ENCODE measurements at regions not wholly inside any gene's neighbourhood (a gene's known extent, or its start where the extent isn't known, plus 50 kb on each side); places are given as distances from the start of the nearest gene placed in this dataset.

DNA sequence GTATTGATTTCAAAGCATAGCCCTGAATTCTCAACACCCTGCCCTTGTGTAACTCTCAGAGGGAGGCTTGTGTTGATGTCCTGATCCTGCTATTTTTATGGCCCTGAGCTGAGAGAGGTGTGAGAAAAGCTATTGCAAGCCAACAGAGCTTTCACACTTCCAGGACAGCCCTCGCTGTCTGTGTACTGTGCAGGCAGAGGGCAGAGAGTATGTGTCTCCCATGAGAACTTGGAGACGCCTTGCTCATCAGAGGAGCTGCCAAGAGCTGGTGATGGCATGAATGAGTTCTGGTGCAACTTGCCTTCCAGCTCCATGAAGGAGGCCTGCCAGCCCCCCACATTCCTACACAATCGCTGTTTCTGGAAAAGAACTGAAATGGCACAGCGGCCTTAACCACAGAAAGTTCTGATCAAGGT, 144.1 kb upstream of the AJAP1 start:
- no peak for DNase-seq

GRCh38 chr1:4511374-4511773, 143.0 kb upstream of the AJAP1 start:
- DNase-seq = no peak

DNA sequence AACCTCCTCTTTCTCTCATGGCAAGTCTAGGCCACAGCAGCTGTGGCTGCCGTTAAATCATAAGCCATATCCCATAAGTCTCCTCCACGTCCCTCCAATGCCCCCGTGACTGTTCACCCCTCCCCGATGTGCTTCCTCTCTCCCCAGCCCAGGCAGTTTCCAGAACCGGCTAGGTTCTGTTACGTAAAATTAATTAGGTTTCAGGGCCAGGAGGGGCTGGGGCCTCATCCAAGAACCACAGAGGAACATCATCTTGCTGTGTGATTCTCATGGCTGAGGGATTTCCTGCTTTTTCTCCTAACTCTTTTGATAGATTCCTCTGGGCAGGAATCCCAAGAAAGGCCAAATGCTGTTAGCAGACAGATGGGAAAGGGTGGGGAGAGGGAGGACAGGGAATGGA, 141.8 kb upstream of the AJAP1 start:
- DNase-seq = no peak

DNA sequence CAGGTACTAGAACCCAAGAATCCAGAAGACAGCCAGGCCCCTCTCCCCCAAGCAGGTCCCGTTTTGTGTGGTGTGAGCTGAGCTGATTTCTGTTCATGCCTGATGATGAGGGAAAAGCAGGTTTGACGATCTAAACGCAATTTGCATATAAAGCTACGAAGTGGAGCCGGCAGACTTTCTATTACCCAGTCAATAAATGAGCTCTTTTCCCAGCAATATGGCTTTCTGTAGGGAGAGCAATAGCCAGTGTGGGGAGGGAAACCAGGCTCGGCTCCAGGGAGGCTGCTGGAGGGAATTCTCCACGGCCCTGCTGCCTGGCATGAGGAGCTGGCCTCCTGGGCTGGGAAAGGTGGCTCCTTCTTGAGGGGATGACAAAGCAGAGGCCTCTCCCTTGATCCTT, 140.7 kb upstream of the AJAP1 start:
- no peak for DNase-seq

GRCh38 chr1:4515727-4516289, 138.6 kb upstream of the AJAP1 start:
- DNase-seq = no peak

DNA sequence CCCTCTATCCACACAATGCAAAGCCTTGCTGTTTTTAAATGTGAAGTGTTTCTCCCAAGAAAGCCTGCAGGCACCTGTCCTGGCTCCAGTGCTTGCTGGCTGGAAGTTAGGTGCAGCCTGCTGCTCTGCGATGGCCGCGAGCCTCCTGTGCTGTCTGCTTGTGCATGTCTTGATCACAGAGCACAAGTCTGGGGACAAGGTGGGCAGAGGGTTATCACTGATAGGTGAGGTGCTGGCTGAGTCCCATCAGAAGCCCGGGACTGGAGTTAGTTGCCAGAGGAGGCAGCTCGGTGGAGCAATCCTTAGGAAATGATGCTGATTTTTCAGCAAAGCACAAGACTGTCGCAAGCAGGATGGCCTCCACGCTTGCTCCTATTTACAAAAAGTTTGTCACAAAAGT, 137.8 kb upstream of the AJAP1 start:
- DNase-seq = no peak

GRCh38 chr1:4517186-4517954, 137.0 kb upstream of the AJAP1 start:
- no peak for DNase-seq

- DNase-seq = no peak
These were observed 135.8 kb upstream of the AJAP1 start for GRCh38 chr1:4518621-4519020.

DNA sequence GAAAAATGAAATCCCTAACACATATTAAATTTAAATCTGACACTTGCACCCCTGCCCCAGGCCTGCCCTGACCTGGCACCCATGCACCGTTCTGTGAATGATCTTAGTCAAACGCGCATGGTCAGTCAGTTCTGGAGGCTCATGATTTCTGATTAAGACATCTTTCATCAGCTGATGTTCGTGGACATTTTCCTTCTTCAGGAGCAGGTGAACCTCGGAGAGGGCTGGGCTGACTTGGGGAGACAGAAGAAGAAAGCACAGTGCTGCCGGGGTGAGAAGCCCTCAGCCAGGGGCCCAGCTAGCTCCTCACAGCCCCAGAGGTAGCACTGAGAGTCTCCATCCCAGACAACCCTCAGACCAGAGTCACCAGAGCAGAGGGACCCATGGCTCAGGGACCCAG, 134.5 kb upstream of the AJAP1 start:
- DNase-seq = no peak

DNA sequence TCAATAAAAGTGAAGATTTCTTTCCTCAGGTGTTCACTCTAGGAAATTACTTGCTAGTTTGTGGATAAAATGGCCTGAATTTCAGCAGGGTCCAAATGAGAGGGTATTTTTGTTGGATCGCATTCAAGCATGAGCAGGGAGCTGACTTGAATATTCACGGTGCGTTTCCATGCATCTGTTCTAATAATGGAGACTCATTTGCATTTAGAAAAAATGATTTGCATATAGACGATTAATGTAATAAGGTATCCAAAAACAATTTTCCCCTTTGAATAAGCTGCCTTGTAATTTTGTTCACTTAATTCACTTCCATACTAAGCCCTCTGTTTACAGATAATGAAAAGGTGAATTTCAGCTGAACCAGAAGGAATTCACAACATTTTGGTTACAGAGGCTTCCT, 130.9 kb upstream of the AJAP1 start:
- no peak for DNase-seq

DNA sequence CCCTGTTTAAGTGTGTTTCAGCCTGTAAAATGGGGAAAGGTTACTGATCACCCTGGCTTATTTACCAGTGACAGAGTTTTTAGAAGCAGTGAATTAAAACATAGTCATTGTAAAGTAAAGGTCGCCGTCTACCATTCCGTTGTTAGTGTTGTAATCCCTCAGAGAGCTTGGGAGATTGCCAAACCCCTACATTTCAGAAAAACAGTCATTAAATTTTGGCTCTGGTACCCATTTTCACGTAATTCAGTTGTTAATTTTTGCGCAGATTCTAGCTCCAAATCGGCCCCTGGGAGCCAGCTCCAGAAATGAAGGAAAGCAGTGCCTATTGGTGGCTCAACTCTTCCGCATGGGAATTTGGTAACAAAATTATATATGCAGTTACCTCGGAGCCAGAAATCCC, 127.7 kb upstream of the AJAP1 start:
- no peak for DNase-seq

GRCh38 chr1:4527819-4528218, 126.6 kb upstream of the AJAP1 start:
- no peak for DNase-seq

DNA sequence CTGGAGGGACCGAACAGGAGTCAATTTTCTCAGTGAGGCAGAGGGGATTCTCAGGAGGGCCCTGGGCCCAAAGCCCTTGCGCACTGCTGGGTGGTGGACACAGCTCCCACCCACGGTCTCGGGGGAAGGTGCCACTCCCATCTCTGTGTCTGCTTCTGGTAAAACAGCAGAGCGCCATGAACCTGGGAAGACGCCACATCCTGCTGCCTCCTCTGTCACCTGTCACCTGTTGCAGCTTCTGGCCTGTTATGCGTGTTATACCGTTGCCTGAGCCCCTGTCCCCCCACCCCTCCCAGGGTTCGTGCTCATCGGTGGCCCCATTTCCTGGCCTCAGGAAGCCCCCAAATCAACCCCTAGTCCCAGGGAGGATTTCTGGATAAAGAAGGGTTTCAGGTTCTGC, 125.8 kb upstream of the AJAP1 start:
- no peak for DNase-seq

DNA sequence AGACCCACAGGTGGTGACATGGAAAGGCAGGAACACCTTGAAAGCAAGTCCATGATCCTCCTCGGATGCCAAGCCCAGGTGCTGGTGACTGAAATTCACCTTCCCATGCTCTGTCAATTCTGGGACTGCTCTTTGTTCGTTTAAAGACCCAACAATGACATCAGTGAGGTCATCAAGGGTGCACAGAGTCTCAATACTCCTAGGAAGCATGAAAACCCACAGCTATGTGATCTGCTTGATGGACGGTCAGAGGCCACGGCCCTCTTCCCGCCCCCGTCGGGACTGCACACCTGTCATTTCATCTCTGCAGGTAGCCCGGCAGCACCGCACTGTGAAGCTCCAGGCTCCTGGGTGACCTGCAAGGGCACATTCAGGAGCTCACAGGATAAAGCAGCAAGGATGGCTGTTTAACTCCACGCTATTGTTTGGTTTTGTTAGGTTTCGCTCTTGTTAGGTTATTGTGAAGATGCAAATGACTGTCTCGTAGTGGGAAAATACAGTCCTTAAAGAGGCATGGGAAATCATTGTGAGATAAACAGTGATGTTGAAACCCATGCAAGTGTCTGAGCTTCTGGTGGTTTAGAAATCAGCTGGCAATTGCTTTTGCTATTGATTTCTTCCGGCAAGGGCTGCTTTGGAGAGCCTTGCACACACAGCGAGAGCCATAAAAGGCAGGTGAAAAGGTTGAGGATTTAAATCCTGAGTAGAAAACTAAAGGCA, 124.8 kb upstream of the AJAP1 start:
- no peak for DNase-seq

GRCh38 chr1:4530166-4530785, 124.1 kb upstream of the AJAP1 start:
- no peak for DNase-seq

- DNase-seq = no peak
These were observed 122.6 kb upstream of the AJAP1 start for GRCh38 chr1:4531842-4532241.

GRCh38 chr1:4532656-4533055, 121.8 kb upstream of the AJAP1 start:
- no peak for DNase-seq

DNA sequence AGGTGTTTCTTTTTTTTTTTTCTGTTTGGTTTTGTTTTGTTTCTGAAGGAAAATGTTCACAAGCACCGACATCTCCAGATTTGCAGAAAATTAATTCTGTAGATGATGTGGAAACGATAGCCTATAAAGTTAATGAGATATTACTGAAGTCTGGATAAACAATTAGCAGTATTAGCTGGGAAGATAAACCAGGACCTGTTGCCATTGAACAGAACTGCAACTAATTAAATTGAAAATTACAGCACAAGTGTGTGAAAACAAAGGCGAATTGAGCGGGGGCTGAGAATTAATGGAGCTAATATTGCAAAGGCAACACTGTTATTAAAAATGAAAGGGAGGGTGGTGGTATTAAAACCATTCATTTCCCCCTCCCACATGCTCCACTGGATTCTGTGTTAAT, 107.5 kb upstream of the AJAP1 start:
- no peak for DNase-seq

DNA sequence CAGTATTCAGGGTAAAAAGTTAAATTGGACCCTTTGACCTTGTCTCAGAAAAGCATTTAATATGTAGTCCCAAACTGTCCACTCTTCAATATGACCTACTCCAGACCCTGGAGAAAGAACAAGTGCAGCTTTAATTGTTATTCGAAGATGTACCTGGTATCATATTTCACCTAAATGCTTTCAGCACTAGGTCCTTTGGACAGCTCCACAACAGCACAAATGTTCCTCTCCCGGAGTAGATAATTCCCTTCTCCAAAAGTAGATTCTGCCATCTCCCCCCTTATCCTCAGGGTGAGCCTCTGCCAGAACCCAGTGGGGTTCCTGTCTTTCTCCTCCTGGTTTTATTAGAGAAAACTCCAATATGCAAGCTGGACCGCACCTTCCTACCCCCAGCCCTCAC, 104.5 kb upstream of the AJAP1 start:
- DNase-seq = no peak

GRCh38 chr1:4550941-4551340, 103.5 kb upstream of the AJAP1 start:
- DNase-seq = no peak

- no peak for DNase-seq
These were observed 102.7 kb upstream of the AJAP1 start for GRCh38 chr1:4551706-4552105.

DNA sequence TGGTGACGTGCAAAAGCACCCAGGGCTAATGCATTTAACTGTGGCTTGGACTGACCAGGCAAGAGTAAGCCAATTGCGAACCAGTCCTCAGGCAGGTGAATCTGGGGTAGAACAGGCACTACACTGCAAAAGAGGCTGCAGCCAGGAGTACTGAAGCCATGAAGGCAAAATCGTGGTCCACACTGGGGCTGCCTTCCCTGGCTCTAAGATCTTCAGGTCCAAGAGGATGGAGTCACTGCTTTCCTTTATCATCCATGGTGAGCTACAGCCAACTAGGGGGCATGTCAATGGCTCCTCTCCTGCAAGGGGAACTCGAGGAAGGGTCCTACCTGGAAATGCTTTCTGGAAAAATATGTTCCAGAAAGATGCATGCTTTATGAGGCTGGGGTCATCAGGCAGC, 100.6 kb upstream of the AJAP1 start:
- DNase-seq = no peak

DNA sequence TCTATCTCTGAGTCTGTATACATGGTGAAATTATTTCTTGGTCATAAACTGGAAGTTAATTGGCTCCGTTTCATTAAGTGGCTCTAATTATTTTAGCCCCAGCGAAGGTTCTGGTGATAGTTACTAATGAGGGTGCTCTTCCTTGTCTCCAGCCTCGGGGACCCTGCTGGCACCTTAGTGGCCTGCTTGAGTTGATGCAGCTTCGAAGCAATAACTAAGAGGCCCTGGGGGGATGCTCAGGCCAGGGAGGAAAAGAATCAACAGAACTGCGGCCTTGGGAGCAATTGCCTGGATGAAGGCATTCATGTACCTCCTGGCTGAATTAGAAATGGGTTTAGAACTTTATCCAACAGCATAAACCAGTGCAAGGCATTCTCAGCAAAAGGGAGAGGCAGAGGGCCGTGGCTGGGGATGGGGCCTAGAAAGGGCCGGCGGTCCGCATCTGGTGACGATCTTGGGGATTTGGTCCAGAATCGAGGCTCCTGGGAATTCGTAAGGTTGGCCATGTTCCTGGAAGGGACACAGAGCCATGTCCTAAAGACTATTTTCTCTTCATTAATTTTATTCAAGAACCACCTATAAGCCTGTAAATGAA, 100.0 kb upstream of the AJAP1 start:
- DNase-seq = no peak

GRCh38 chr1:4557949-4558348, 96.5 kb upstream of the AJAP1 start:
- no peak for DNase-seq

Data from activated CD4-positive, alpha-beta T cell treated with anti-CD3 and anti-CD28 coated beads, Interleukin-2, amount 50 U/mL, for 48 hours (primary cell).